ENCODE measurements at regions not wholly inside any gene's neighbourhood (a gene's known extent, or its start where the extent isn't known, plus 50 kb on each side); places are given as distances from the start of the nearest gene placed in this dataset.

- CTCF ChIA-PET (ENCODE audit: partially characterized antibody) = no interaction called here
- Mint-ChIP-seq H3K9me3 (peaks cover 0 to 6% (median 2%) of the 10 kb centered on the region in 8 donors), H3K27ac (no peak overlapping the region), H3K4me3 (no peak overlapping the region), H3K36me3 (no peaks in the 10 kb centered on the region), H3K27me3 (peaks cover 18 to 20% of the 10 kb centered on the region in 2 donors), H3K4me1 (no peaks in the 10 kb centered on the region)
- H3K36me3 ChIP-seq (ENCODE audit: insufficient read depth, low read length) = no peaks in the 10 kb centered on the region
- intact Hi-C loops (cut with micrococcal nuclease) = no loop called here
- no peak overlapping the region for H3K4me3 ChIP-seq (ENCODE audit: low read length in 2 of 2)
- H3K27me3 ChIP-seq (ENCODE audit: insufficient read depth, low read length) = no peaks in the 10 kb centered on the region
- H3K9me3 ChIP-seq (ENCODE audit: control insufficient read depth in 1 of 2, low read length in 2 of 2) = no peaks in the 10 kb centered on the region
- no peaks in the 10 kb centered on the region for H3K4me1 ChIP-seq (ENCODE audit: insufficient read depth, low read length)
- POLR2A ChIA-PET (ENCODE audit: partially characterized antibody) = no interaction called here
- DNase-seq = no peak
- H3K27ac ChIP-seq (ENCODE audit: low read depth, low read length) = no peak overlapping the region
Observed at GRCh38 chr13:59373341-59373740, 790.4 kb downstream of the DIAPH3 start.

- Mint-ChIP-seq H3K9me3 (peaks cover 0 to 8% (median 5%) of the 10 kb centered on the region in 8 donors), H3K4me1 (no peaks in the 10 kb centered on the region), H3K4me3 (no peak overlapping the region), H3K27me3 (peaks cover 15 to 20% of the 10 kb centered on the region in 2 donors), H3K27ac (no peak overlapping the region), H3K36me3 (no peaks in the 10 kb centered on the region)
- DNase-seq = no peak
- Histone ChIP-seq H3K36me3 (ENCODE audit: insufficient read depth, low read length) (no peaks in the 10 kb centered on the region), H3K4me3 (ENCODE audit: low read length in 2 of 2) (no peak overlapping the region), H3K4me1 (ENCODE audit: insufficient read depth, low read length) (no peaks in the 10 kb centered on the region), H3K27me3 (ENCODE audit: insufficient read depth, low read length) (no peaks in the 10 kb centered on the region), H3K27ac (ENCODE audit: low read depth, low read length) (no peak overlapping the region), H3K9me3 (ENCODE audit: control insufficient read depth in 1 of 2, low read length in 2 of 2) (no peaks in the 10 kb centered on the region)
- CTCF ChIA-PET (ENCODE audit: partially characterized antibody) = interaction anchor here (1.5 kb wide), 1 partner anchor 17 kb away, joined by 5 read pairs; no protein-coding TSS in a partner anchor
- intact Hi-C loops (cut with micrococcal nuclease) = no loop called here
- POLR2A ChIA-PET (ENCODE audit: partially characterized antibody) = no interaction called here
Observed at GRCh38 chr13:59374691-59375090, 789.0 kb downstream of the DIAPH3 start.

GRCh38 chr13:59384154-59384553 is 779.6 kb downstream of the DIAPH3 start:
- H3K27ac ChIP-seq (ENCODE audit: low read depth, low read length) = no peak overlapping the region
- no peaks in the 10 kb centered on the region for H3K36me3 ChIP-seq (ENCODE audit: insufficient read depth, low read length)
- no peak overlapping the region for H3K27ac Mint-ChIP-seq
- peaks cover 9% of the 10 kb centered on the region in 2 donors for H3K27me3 Mint-ChIP-seq
- no peaks in the 10 kb centered on the region for H3K9me3 ChIP-seq (ENCODE audit: control insufficient read depth in 1 of 2, low read length in 2 of 2)
- H3K36me3 Mint-ChIP-seq = no peaks in the 10 kb centered on the region
- H3K27me3 ChIP-seq (ENCODE audit: insufficient read depth, low read length) = no peaks in the 10 kb centered on the region
- ChIA-PET CTCF (ENCODE audit: partially characterized antibody) (no interaction called here), POLR2A (ENCODE audit: partially characterized antibody) (no interaction called here)
- H3K9me3 Mint-ChIP-seq = peaks cover 3 to 20% (median 7%) of the 10 kb centered on the region in 8 donors
- DNase-seq = no peak
- no peak overlapping the region for H3K4me3 ChIP-seq (ENCODE audit: low read length in 2 of 2)
- H3K4me3 Mint-ChIP-seq = no peak overlapping the region
- intact Hi-C loops (cut with micrococcal nuclease) = no loop called here
- H3K4me1 ChIP-seq (ENCODE audit: insufficient read depth, low read length) = no peaks in the 10 kb centered on the region
- H3K4me1 Mint-ChIP-seq = no peaks in the 10 kb centered on the region

DNA sequence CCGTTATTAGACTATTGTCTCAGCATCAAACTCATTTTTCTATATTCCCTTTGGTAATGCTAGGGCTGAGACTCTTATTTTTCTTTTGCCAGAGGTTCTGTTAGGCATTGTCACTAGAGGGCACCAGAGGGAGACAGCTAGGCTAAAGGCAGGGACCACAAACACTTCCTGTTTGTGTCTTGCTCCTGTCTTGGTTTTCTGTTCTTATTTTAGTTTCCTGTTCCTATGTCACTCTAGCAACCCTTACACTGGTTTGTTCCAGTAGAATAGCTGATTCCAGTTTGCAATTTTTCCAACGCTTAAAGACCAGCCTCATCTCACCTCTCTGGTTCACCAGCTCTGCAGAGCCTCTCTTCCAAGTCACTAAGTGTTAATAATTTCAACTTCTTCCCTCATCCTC is 772.0 kb downstream of the DIAPH3 start:
- intact Hi-C loops (cut with micrococcal nuclease) = loop anchor here (1.0 to 5.0 kb wide), 5 partner anchors 287 to 1040 kb away; partner anchors contain the start of gene DIAPH3
- H3K4me1 ChIP-seq (ENCODE audit: insufficient read depth, low read length) = peaks cover 17% of the 10 kb centered on the region
- POLR2A ChIA-PET (ENCODE audit: partially characterized antibody) = interaction anchor here (0.8 to 1.6 kb wide), 4 partner anchors 140 to 1036 kb away, joined by 3 to 5 read pairs (median 4); no protein-coding TSS in a partner anchor
- Mint-ChIP-seq H3K27ac (no peak overlapping the region), H3K27me3 (peaks cover 6 to 11% of the 10 kb centered on the region in 2 donors), H3K36me3 (no peaks in the 10 kb centered on the region), H3K4me1 (no peaks in the 10 kb centered on the region), H3K4me3 (no peak overlapping the region), H3K9me3 (peaks cover 0 to 2% (median 0%) of the 10 kb centered on the region in 8 donors)
- H3K4me3 ChIP-seq (ENCODE audit: low read length in 2 of 2) = no peak overlapping the region
- peak; percentile 66 to 75 (median 73) for DNase-seq
- H3K27ac ChIP-seq (ENCODE audit: low read depth, low read length) = no peak overlapping the region
- CTCF ChIA-PET (ENCODE audit: partially characterized antibody) = interaction anchor here (0.7 to 5.6 kb wide), 22 partner anchors 9 to 1048 kb away, joined by 3 to 88 read pairs (median 6); partner anchors contain the start of gene TDRD3
- H3K9me3 ChIP-seq (ENCODE audit: control insufficient read depth in 1 of 2, low read length in 2 of 2) = no peaks in the 10 kb centered on the region
- H3K36me3 ChIP-seq (ENCODE audit: insufficient read depth, low read length) = no peaks in the 10 kb centered on the region
- H3K27me3 ChIP-seq (ENCODE audit: insufficient read depth, low read length) = no peaks in the 10 kb centered on the region

DNA sequence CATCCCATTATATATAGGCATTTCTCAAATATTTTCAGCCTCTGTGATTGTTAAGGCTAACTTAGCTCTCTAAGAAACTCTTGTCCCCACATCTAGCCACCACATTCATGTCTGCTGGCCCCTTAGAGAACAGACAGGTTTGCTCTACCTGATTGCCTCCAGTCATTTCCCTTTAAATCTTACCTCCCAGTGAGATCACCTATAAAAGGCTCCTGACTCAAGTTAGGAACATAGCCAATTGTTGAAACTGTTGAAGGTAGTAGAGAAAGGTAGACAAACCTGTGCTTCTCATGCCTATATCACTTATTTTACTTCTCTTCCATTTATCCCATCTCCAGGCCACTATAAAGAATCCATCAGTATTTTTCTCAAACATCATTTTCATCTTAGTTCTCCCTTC is 771.4 kb downstream of the DIAPH3 start:
- H3K4me1 Mint-ChIP-seq = no peaks in the 10 kb centered on the region
- H3K36me3 ChIP-seq (ENCODE audit: insufficient read depth, low read length) = no peaks in the 10 kb centered on the region
- no peak overlapping the region for H3K4me3 Mint-ChIP-seq
- H3K4me1 ChIP-seq (ENCODE audit: insufficient read depth, low read length) = peaks cover 17% of the 10 kb centered on the region
- no peaks in the 10 kb centered on the region for H3K9me3 ChIP-seq (ENCODE audit: control insufficient read depth in 1 of 2, low read length in 2 of 2)
- H3K36me3 Mint-ChIP-seq = no peaks in the 10 kb centered on the region
- peaks cover 0 to 2% (median 0%) of the 10 kb centered on the region in 8 donors for H3K9me3 Mint-ChIP-seq
- no peak for DNase-seq
- ChIA-PET POLR2A (ENCODE audit: partially characterized antibody) (interaction anchor here (1.4 to 1.6 kb wide), 3 partner anchors 139 to 1035 kb away, joined by 3 to 5 read pairs (median 4); no protein-coding TSS in a partner anchor), CTCF (ENCODE audit: partially characterized antibody) (interaction anchor here (0.7 to 5.6 kb wide), 21 partner anchors 9 to 1047 kb away, joined by 3 to 88 read pairs (median 6); partner anchors contain the start of gene TDRD3)
- H3K27me3 Mint-ChIP-seq = peaks cover 7 to 12% of the 10 kb centered on the region in 2 donors
- intact Hi-C loops (cut with micrococcal nuclease) = loop anchor here (5.0 kb wide), 2 partner anchors 515 to 770 kb away; partner anchors contain the start of gene DIAPH3
- no peak overlapping the region for H3K27ac Mint-ChIP-seq
- H3K4me3 ChIP-seq (ENCODE audit: low read length in 2 of 2) = no peak overlapping the region
- H3K27me3 ChIP-seq (ENCODE audit: insufficient read depth, low read length) = no peaks in the 10 kb centered on the region
- no peak overlapping the region for H3K27ac ChIP-seq (ENCODE audit: low read depth, low read length)

DNA sequence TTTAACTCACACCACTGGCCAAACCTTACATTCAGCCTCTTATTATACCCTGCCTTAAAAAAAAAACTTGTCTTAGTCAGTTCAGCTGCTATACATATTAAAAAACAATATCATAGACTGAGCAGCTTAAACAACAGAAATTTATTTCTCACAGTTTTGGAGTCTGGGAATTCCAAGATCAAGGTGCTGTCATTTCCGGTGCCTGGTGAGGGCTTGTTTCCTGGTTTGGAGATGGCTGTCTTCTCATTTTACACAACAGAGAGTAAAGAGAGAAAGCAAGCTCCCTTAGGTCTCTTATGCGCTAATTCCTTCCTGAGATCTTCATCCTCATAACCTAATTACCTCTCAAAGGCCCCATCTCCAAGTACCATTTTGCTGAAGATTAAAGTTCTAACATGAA is 769.2 kb downstream of the DIAPH3 start:
- Histone ChIP-seq H3K27me3 (ENCODE audit: insufficient read depth, low read length) (no peaks in the 10 kb centered on the region), H3K27ac (ENCODE audit: low read depth, low read length) (no peak overlapping the region), H3K36me3 (ENCODE audit: insufficient read depth, low read length) (no peaks in the 10 kb centered on the region), H3K9me3 (ENCODE audit: control insufficient read depth in 1 of 2, low read length in 2 of 2) (no peaks in the 10 kb centered on the region), H3K4me1 (ENCODE audit: insufficient read depth, low read length) (peaks cover 17% of the 10 kb centered on the region), H3K4me3 (ENCODE audit: low read length in 2 of 2) (no peak overlapping the region)
- Mint-ChIP-seq H3K27me3 (peaks cover 10 to 11% of the 10 kb centered on the region in 2 donors), H3K9me3 (no peaks in the 10 kb centered on the region), H3K36me3 (no peaks in the 10 kb centered on the region), H3K4me1 (no peaks in the 10 kb centered on the region), H3K4me3 (no peak overlapping the region), H3K27ac (no peak overlapping the region)
- intact Hi-C loops (cut with micrococcal nuclease) = loop anchor here (5.0 kb wide), 2 partner anchors 513 to 768 kb away; partner anchors contain the start of gene DIAPH3
- ChIA-PET POLR2A (ENCODE audit: partially characterized antibody) (no interaction called here), CTCF (ENCODE audit: partially characterized antibody) (interaction anchor here (1.2 kb wide), 1 partner anchor 11 kb away, joined by 4 read pairs; no protein-coding TSS in a partner anchor)
- no peak for DNase-seq

DNA sequence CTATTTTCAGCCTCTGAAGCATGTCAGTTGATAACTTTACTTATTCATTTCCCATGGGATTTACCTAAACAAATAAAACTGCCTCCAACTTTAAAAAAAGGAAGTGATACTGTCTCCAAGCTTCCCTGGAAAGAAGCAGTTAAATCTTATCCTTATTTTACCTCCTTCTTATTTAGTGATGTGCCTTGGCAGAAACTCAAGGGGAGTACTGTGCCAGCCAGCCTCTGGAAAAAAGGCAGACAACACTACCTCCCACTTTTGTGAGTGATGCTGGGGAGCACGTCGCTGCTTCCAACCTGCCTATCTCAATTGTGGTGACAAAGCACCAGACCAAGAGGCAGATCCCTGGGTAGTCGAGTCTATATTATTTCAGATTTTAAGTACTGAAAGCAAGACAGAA is 765.6 kb downstream of the DIAPH3 start:
- H3K27ac ChIP-seq (ENCODE audit: low read depth, low read length) = no peak overlapping the region
- no peak overlapping the region for H3K4me3 ChIP-seq (ENCODE audit: low read length in 2 of 2)
- peaks cover 0 to 4% of the 10 kb centered on the region in 2 donors for H3K36me3 Mint-ChIP-seq
- no peak overlapping the region for H3K4me3 Mint-ChIP-seq
- ChIA-PET CTCF (ENCODE audit: partially characterized antibody) (interaction anchor here (2.0 kb wide), 1 partner anchor 8 kb away, joined by 7 read pairs; no protein-coding TSS in a partner anchor), POLR2A (ENCODE audit: partially characterized antibody) (no interaction called here)
- H3K9me3 Mint-ChIP-seq = peaks cover 0 to 12% (median 4%) of the 10 kb centered on the region in 8 donors
- peaks cover 13 to 19% of the 10 kb centered on the region in 2 donors for H3K27me3 Mint-ChIP-seq
- no peak for DNase-seq
- H3K27me3 ChIP-seq (ENCODE audit: insufficient read depth, low read length) = no peaks in the 10 kb centered on the region
- no peak overlapping the region for H3K27ac Mint-ChIP-seq
- intact Hi-C loops (cut with micrococcal nuclease) = no loop called here
- H3K4me1 ChIP-seq (ENCODE audit: insufficient read depth, low read length) = no peaks in the 10 kb centered on the region
- H3K9me3 ChIP-seq (ENCODE audit: control insufficient read depth in 1 of 2, low read length in 2 of 2) = no peaks in the 10 kb centered on the region
- no peaks in the 10 kb centered on the region for H3K4me1 Mint-ChIP-seq
- no peaks in the 10 kb centered on the region for H3K36me3 ChIP-seq (ENCODE audit: insufficient read depth, low read length)

All from CD4-positive, alpha-beta memory T cell (primary cell).